ENCODE measurements at regions not wholly inside any gene's neighbourhood (a gene's known extent, or its start where the extent isn't known, plus 50 kb on each side); places are given as distances from the start of the nearest gene placed in this dataset.

GRCh38 chr9:135415586-135415985 lies 64.0 kb upstream of the PPP1R26 start:
- peak; percentile 2 for DNase-seq (ENCODE audit: low spot score)
- H3K27me3 ChIP-seq, result peaks cover 3% of the 10 kb centered on the region
- WGBS (ENCODE audit: low lambda C conversion rate, missing lambda C conversion rate), result 91% methylated on average over 10 of the region's 10 CpGs
- no peak for TF ChIP-seq EZH2 (IDR thresholded peaks at IDR 0.05; ENCODE audit: borderline replicate concordance)
- no peak for TF ChIP-seq EZH2phosphoT487 (IDR thresholded peaks at IDR 0.05; ENCODE audit: low read depth, severe bottlenecking, unreplicated experiment)
- TF ChIP-seq CTCF (IDR thresholded peaks at IDR 0.05; ENCODE audit: poor library complexity), result no peak
- no peaks in the 10 kb centered on the region for H3K4me1 ChIP-seq (ENCODE audit: insufficient read depth)
- no peaks in the 10 kb centered on the region for H3K36me3 ChIP-seq (replicated peaks; ENCODE audit: insufficient read depth, low read depth)
- H3K9me2 ChIP-seq (replicated peaks; ENCODE audit: insufficient read depth), result no peaks in the 10 kb centered on the region
- no peaks in the 10 kb centered on the region for H3K79me2 ChIP-seq
- no peak overlapping the region for H3K27ac ChIP-seq
- no peak overlapping the region for H3K4me2 ChIP-seq
- H4K20me1 ChIP-seq (ENCODE audit: insufficient read depth, poor library complexity, severe bottlenecking), result no peaks in the 10 kb centered on the region
- H3K4me3 ChIP-seq, result no peak overlapping the region
- no peak overlapping the region for H2AFZ ChIP-seq
- no peaks in the 10 kb centered on the region for H3K9me3 ChIP-seq (ENCODE audit: low read depth)

GRCh38 chr9:135416664-135417290 lies 62.8 kb upstream of the PPP1R26 start:
- H4K20me1 ChIP-seq (ENCODE audit: insufficient read depth, poor library complexity, severe bottlenecking), result no peaks in the 10 kb centered on the region
- WGBS (ENCODE audit: low lambda C conversion rate, missing lambda C conversion rate), result 74% methylated on average over 10 of the region's 10 CpGs
- no peak for DNase-seq (ENCODE audit: low spot score)
- no peaks in the 10 kb centered on the region for H3K79me2 ChIP-seq
- no peak overlapping the region for H3K4me3 ChIP-seq
- H3K9me2 ChIP-seq (replicated peaks; ENCODE audit: insufficient read depth), result no peaks in the 10 kb centered on the region
- H3K9me3 ChIP-seq (ENCODE audit: low read depth), result no peaks in the 10 kb centered on the region
- H3K27ac ChIP-seq, result no peak overlapping the region
- TF ChIP-seq EZH2 (IDR thresholded peaks at IDR 0.05; ENCODE audit: borderline replicate concordance) (no peak), CTCF (IDR thresholded peaks at IDR 0.05; ENCODE audit: poor library complexity) (no peak), EZH2phosphoT487 (IDR thresholded peaks at IDR 0.05; ENCODE audit: low read depth, severe bottlenecking, unreplicated experiment) (no peak)
- H3K4me2 ChIP-seq, result no peak overlapping the region
- no peak overlapping the region for H2AFZ ChIP-seq
- no peaks in the 10 kb centered on the region for H3K36me3 ChIP-seq (replicated peaks; ENCODE audit: insufficient read depth, low read depth)
- peaks cover 3% of the 10 kb centered on the region for H3K27me3 ChIP-seq
- H3K4me1 ChIP-seq (ENCODE audit: insufficient read depth), result no peaks in the 10 kb centered on the region

- Histone ChIP-seq H3K36me3 (replicated peaks; ENCODE audit: insufficient read depth, low read depth) (no peaks in the 10 kb centered on the region), H3K4me3 (no peak overlapping the region), H3K9me3 (ENCODE audit: low read depth) (no peaks in the 10 kb centered on the region), H3K79me2 (no peaks in the 10 kb centered on the region), H4K20me1 (ENCODE audit: insufficient read depth, poor library complexity, severe bottlenecking) (no peaks in the 10 kb centered on the region), H3K9me2 (replicated peaks; ENCODE audit: insufficient read depth) (no peaks in the 10 kb centered on the region), H3K4me1 (ENCODE audit: insufficient read depth) (no peaks in the 10 kb centered on the region), H3K27me3 (peaks cover 3% of the 10 kb centered on the region), H2AFZ (no peak overlapping the region), H3K4me2 (no peak overlapping the region), H3K27ac (no peak overlapping the region)
- TF ChIP-seq EZH2phosphoT487 (IDR thresholded peaks at IDR 0.05; ENCODE audit: low read depth, severe bottlenecking, unreplicated experiment) (no peak), EZH2 (IDR thresholded peaks at IDR 0.05; ENCODE audit: borderline replicate concordance) (no peak), CTCF (IDR thresholded peaks at IDR 0.05; ENCODE audit: poor library complexity) (no peak)
- 95% methylated on average over 8 of the region's 8 CpGs for WGBS (ENCODE audit: low lambda C conversion rate, missing lambda C conversion rate)
- no peak for DNase-seq (ENCODE audit: low spot score)
Observed at GRCh38 chr9:135418161-135418560, 61.4 kb upstream of the PPP1R26 start.
